Retinal pigment epithelial cell (primary cell): ENCODE measurements at regions not wholly inside any gene's neighbourhood (a gene's known extent, or its start where the extent isn't known, plus 50 kb on each side); places are given as distances from the start of the nearest gene placed in this dataset.

Experiments used
- DNase-seq: peaks from one replicate; pipeline ENCODE4 v3.0.0-alpha.2; 2010; ENCODE audit warnings: low read depth
- H3K4me3 ChIP-seq: 2 replicates; pipeline ENCODE4 v1.5.1; 2011; ENCODE audit warnings: mild to moderate bottlenecking, low read length, control low read depth, moderate library complexity
- TF ChIP-seq, protein P1 (sequence below): conservative IDR thresholded peaks from 2 replicates; pipeline ENCODE4 v1.5.1; 2011; ENCODE audit warnings: low read depth, low read length, control low read depth, inconsistent platforms

DNA sequence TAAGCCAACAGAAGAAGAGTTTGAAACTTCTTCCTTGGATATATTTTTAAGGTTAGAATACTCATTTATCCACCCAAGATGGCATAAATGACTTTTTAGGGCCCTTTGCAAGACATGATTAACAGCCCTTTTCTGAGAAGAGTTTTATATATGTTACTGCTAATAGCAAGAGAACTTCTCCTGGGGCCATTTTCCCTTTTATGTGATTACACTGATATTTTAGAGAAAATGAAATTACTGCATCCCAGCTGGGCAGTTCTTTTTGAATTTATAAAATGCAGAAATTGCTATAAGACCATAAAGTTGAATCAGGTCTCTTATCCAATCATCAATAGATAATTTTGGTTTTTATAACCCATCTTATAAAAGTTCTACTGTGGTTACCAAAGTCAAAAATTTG lies 161.3 kb upstream of the RFX3 start:
- DNase-seq: no peak
- TF ChIP-seq, protein P1, sequence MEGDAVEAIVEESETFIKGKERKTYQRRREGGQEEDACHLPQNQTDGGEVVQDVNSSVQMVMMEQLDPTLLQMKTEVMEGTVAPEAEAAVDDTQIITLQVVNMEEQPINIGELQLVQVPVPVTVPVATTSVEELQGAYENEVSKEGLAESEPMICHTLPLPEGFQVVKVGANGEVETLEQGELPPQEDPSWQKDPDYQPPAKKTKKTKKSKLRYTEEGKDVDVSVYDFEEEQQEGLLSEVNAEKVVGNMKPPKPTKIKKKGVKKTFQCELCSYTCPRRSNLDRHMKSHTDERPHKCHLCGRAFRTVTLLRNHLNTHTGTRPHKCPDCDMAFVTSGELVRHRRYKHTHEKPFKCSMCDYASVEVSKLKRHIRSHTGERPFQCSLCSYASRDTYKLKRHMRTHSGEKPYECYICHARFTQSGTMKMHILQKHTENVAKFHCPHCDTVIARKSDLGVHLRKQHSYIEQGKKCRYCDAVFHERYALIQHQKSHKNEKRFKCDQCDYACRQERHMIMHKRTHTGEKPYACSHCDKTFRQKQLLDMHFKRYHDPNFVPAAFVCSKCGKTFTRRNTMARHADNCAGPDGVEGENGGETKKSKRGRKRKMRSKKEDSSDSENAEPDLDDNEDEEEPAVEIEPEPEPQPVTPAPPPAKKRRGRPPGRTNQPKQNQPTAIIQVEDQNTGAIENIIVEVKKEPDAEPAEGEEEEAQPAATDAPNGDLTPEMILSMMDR: no peak
- H3K4me3 ChIP-seq: no peak overlapping the region

DNA sequence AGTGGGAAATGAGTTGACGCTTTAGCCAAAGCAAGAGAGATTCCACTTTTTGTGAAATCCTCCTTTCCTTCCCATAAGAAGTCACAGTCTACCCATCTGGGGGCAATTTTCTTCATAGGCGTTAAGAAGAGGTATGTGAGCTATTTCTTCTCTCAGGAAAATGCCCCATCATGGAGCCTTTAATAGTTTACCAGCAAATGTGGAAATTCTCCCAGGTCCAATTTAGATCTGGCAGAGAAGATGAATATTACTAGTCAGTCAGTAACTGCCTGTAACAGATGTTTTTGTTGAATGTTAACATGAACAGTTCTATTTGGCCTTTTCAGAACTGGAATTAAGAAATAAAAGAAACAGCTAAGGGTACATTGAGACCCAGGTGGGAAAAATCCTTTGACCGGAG lies 156.4 kb upstream of the RFX3 start:
- no peak for DNase-seq

DNA sequence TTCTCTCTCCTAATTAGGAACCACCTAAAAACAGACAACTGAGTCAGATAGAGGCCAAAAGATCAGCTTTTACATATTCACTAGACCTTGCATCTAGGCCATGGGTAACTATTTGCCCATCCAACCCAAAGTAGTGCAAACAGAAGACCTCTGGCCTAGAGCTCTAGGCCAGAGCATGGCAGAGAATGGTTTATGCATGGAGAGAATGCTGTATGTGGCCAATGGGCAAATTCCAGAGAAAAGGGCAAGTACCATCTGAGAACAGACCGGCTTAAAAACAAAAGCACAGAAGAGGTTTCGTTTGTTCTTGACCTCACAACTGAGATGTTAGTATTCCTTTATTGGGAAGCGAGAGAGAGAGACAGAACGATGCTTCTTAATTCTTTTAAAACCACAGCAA lies 151.7 kb upstream of the RFX3 start:
- H3K4me3 ChIP-seq: no peak overlapping the region
- TF ChIP-seq, protein P1: no peak

More for the DNA sequence above, 156.4 kb upstream of the RFX3 start:
- H3K4me3 ChIP-seq: no peak overlapping the region
- TF ChIP-seq, protein P1: no peak

GRCh38 chr9:3676766-3677165 lies 151.0 kb upstream of the RFX3 start:
- peak; percentile 10 for DNase-seq
- TF ChIP-seq, protein P1: no peak
- no peak overlapping the region for H3K4me3 ChIP-seq

More for the DNA sequence above, 151.7 kb upstream of the RFX3 start:
- no peak for DNase-seq

DNA sequence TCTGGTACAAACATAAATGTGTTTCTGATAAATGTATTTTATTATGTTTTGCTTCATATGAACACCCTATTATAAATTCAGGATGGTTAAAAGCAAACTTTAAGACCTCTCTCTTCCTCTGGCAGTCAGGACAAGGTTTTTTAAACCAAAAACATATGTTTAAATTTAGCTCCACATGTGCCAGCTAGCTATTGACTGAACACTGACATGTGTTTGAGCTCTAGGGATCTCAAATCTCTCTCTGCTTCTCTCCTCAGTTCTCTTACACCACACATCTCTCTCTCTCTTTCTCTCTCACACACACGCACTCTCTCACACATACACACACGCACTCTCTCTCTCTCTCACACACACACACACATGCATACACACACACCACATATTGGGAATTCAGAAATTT lies 150.1 kb upstream of the RFX3 start:
- H3K4me3 ChIP-seq: no peak overlapping the region
- no peak for DNase-seq
- TF ChIP-seq, protein P1: no peak

DNA sequence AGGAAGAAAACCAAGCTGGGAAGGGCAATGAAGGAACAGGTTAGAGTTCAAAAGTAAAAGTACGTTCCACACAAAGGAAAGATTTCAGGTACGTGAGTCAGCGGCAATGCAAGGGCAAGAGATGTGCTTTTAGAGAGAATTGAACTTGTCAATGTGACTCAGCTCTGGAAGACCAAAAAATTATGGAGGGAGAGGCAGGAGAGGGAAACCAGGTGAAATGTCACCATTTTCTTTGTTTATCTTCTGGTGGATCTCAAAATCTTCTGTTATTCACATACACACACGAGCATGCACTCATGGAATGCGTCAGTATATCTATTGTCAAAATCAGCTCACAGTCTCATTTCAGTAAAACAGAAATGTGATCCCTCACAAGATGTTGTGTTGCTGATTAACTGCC lies 148.8 kb upstream of the RFX3 start:
- TF ChIP-seq, protein P1: no peak
- no peak overlapping the region for H3K4me3 ChIP-seq
- no peak for DNase-seq

DNA sequence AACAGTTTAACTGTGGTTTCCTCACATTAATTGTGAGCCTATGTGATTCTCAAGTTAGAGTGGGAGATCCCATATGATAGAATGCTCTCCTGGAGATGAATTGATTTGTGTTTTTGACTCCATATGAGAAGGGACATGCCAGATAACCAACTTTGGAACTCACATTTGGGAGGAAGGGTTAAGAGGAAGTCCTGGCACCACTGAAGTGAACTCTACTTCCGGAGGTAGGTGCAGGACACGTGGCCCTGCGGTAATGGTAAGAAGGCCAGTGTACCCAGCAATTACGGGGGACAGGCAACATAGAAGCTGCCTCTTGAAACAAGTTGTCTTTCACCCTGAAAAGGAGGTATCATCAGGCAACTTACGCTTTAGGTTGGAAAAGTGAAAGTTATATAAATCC lies 146.6 kb upstream of the RFX3 start:
- no peak for DNase-seq
- TF ChIP-seq, protein P1: no peak
- no peak overlapping the region for H3K4me3 ChIP-seq
